ENCODE measurements at regions not wholly inside any gene's neighbourhood (a gene's known extent, or its start where the extent isn't known, plus 50 kb on each side); places are given as distances from the start of the nearest gene placed in this dataset.

DNA sequence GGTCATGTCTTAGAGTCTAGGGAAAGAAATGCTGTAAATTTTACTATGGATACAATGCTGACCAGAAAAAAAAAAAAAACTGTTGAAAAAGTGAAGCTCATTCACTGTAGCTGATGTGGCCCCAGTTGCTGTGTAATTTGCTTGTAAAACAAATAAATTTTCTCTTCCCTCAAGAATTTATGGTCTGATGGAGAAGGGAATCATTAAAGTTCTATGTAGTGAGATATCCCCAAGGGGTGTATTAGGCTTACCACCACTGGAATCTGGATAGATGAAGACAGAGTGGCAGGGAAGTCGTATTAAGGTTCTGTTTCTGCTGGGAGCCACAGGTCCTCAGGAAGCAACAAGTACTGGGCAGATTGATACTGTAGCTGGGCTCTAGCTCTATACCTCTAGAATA, 860.0 kb downstream of the LTN1 start:
- no peak for TF ChIP-seq EZH2phosphoT487 (IDR thresholded peaks at IDR 0.05; ENCODE audit: unreplicated experiment)
- TF ChIP-seq CTCF (conservative IDR thresholded peaks at IDR 0.05; ENCODE audit: low read depth in 2 of 2): no peak
- TF ChIP-seq, protein P1, sequence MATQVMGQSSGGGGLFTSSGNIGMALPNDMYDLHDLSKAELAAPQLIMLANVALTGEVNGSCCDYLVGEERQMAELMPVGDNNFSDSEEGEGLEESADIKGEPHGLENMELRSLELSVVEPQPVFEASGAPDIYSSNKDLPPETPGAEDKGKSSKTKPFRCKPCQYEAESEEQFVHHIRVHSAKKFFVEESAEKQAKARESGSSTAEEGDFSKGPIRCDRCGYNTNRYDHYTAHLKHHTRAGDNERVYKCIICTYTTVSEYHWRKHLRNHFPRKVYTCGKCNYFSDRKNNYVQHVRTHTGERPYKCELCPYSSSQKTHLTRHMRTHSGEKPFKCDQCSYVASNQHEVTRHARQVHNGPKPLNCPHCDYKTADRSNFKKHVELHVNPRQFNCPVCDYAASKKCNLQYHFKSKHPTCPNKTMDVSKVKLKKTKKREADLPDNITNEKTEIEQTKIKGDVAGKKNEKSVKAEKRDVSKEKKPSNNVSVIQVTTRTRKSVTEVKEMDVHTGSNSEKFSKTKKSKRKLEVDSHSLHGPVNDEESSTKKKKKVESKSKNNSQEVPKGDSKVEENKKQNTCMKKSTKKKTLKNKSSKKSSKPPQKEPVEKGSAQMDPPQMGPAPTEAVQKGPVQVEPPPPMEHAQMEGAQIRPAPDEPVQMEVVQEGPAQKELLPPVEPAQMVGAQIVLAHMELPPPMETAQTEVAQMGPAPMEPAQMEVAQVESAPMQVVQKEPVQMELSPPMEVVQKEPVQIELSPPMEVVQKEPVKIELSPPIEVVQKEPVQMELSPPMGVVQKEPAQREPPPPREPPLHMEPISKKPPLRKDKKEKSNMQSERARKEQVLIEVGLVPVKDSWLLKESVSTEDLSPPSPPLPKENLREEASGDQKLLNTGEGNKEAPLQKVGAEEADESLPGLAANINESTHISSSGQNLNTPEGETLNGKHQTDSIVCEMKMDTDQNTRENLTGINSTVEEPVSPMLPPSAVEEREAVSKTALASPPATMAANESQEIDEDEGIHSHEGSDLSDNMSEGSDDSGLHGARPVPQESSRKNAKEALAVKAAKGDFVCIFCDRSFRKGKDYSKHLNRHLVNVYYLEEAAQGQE (IDR thresholded peaks at IDR 0.05; ENCODE audit: unreplicated experiment): no peak
- no peak for TF ChIP-seq POLR2AphosphoS5 (IDR thresholded peaks at IDR 0.05; ENCODE audit: low read depth)
- no peak for TF ChIP-seq ZNF114 (CRISPR knock-in tag; IDR thresholded peaks at IDR 0.05)
- no peak for TF ChIP-seq EZH2 (IDR thresholded peaks at IDR 0.05; ENCODE audit: low read depth, unreplicated experiment)
- TF ChIP-seq CREB1 (CRISPR knock-in tag; IDR thresholded peaks at IDR 0.05; ENCODE audit: low read depth): no peak

Measured in GM23338 (cell line).